ENCODE measurements at regions not wholly inside any gene's neighbourhood (a gene's known extent, or its start where the extent isn't known, plus 50 kb on each side); places are given as distances from the start of the nearest gene placed in this dataset.

DNA sequence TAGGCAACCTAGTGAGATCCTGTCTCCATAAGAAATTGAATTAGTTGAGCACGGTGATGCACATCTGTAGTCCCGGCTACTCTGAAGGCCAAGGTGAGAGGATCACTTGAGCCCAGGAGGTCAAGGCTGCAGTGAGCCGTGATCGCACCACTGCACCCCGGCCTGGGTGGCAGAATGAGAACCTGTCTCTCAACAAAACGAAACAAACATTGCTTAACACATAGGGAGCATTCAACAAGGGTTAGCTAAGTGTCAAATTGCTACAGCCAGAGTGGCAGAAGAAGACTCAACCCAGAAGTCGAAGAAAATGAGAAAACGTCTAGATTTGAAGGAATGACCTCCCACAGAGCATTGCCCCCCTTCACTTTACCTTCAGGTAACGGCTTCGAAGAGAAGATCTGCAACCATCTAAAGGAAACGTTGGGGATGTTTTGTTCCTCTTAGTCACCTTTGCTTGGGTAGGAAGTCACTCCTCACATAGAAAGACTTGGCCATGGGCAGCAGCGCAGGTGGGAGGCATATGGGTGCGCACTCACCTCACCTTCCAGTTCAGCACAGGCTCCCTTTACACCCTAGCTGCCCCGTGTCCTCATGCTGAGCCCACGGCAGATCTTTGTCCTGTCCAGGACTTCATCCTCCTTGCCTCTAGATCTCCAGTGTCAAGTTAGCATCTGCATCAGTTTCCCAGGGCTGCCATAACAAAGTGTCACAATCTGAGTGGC lies 63.7 kb upstream of the SHLD1 start:
- no peaks in the 10 kb centered on the region for H3K4me1 ChIP-seq (replicated peaks in 1 of 4; ENCODE audit: control insufficient read depth in 3 of 4, insufficient read depth in 4 of 4, low read length in 3 of 4)
- no peak overlapping the region for H3K14ac ChIP-seq (ENCODE audit: insufficient read length)
- no peak overlapping the region for H2BK120ac ChIP-seq (replicated peaks; ENCODE audit: low read depth, low read length)
- H4K5ac ChIP-seq (ENCODE audit: insufficient read length, low read depth, low read length): no peak overlapping the region
- ChIA-PET CTCF (ENCODE audit: partially characterized antibody) (no interaction called here), POLR2A (ENCODE audit: partially characterized antibody) (no interaction called here)
- H3K27ac ChIP-seq (ENCODE audit: low read depth, low read length): no peak overlapping the region
- no peak overlapping the region for H2BK12ac ChIP-seq (ENCODE audit: low read depth, low read length)
- H4K20me1 ChIP-seq (replicated peaks in 1 of 2; ENCODE audit: control insufficient read depth in 1 of 2, insufficient read depth in 2 of 2, low read length in 2 of 2): no peaks in the 10 kb centered on the region
- no peak overlapping the region for H2AK5ac ChIP-seq (ENCODE audit: low read depth, low read length)
- no peak overlapping the region for H3K4ac ChIP-seq (replicated peaks; ENCODE audit: insufficient read length, low read depth, low read length)
- no peak overlapping the region for H2BK15ac ChIP-seq (ENCODE audit: low read length)
- H4K91ac ChIP-seq (replicated peaks; ENCODE audit: insufficient read length, low read length): no peak overlapping the region
- H3K56ac ChIP-seq (replicated peaks; ENCODE audit: insufficient read length, low read depth, low read length): no peak overlapping the region
- H3K9me3 ChIP-seq (ENCODE audit: insufficient read depth in 2 of 2, low read depth in 1 of 2, low read length in 1 of 2): no peaks in the 10 kb centered on the region
- no peak overlapping the region for H2BK20ac ChIP-seq (ENCODE audit: low read length)
- H3K4me2 ChIP-seq (ENCODE audit: insufficient read depth in 1 of 2, low read depth in 2 of 2, low read length in 2 of 2): no peak overlapping the region
- WGBS, 2 experiments (ENCODE audit: extremely low coverage in 1 of 2, insufficient coverage in 1 of 2, insufficient read length in 1 of 2, insufficient replicate concordance in 2 of 2, low coverage in 1 of 2, low lambda C conversion rate in 2 of 2, missing lambda C conversion rate in 1 of 2): 90% methylated on average over 15 of the region's 15 CpGs; no CpG with 5 or more reads in 1 of the 2 experiments
- no peaks in the 10 kb centered on the region for H3K23me2 ChIP-seq (ENCODE audit: low read depth, low read length)
- DNase-seq (ENCODE audit: low read depth in 1 of 2, low spot score in 2 of 2): no peak
- H3K4me3 ChIP-seq (ENCODE audit: extremely low read depth in 1 of 4, insufficient read depth in 2 of 4, low read depth in 3 of 4, low read length in 4 of 4): no peak overlapping the region
- no peaks in the 10 kb centered on the region; a peak in 1 of 7 replicates for H3K27me3 ChIP-seq (replicated peaks in 1 of 4; ENCODE audit: control insufficient read depth in 3 of 4, extremely low read depth in 1 of 4, insufficient read depth in 3 of 4, low read length in 3 of 4)
- H3K36me3 ChIP-seq (ENCODE audit: control insufficient read depth in 2 of 4, insufficient read depth in 4 of 4, low read length in 3 of 4): no peaks in the 10 kb centered on the region
- H3K79me2 ChIP-seq (ENCODE audit: control insufficient read depth in 1 of 2, insufficient read depth in 2 of 2, low read length in 2 of 2): no peaks in the 10 kb centered on the region
- H4K8ac ChIP-seq (ENCODE audit: extremely low read depth, insufficient read depth, low read length): no peak overlapping the region
- H3K18ac ChIP-seq (ENCODE audit: extremely low read depth, low read length): no peak overlapping the region
- no peak overlapping the region for H2BK5ac ChIP-seq (ENCODE audit: low read depth, low read length)
- no peak overlapping the region for H2AFZ ChIP-seq (ENCODE audit: low read length)
- H3K9ac ChIP-seq (replicated peaks in 1 of 4; ENCODE audit: extremely low read depth in 1 of 4, low read depth in 3 of 4, low read length in 3 of 4): no peak overlapping the region
- H3K23ac ChIP-seq (ENCODE audit: insufficient read length): no peak overlapping the region
- H3K79me1 ChIP-seq (ENCODE audit: low read depth, low read length): no peaks in the 10 kb centered on the region
- FAIRE-seq: no peak
- TF ChIP-seq PHF8 (conservative IDR thresholded peaks at IDR 0.05; ENCODE audit: low read depth, low read length) (no peak), RBBP5 (IDR thresholded peaks at IDR 0.05; ENCODE audit: borderline replicate concordance, low read depth, low read length) (no peak), RXRA (IDR thresholded peaks at IDR 0.05; ENCODE audit: insufficient read depth, low read depth, low read length) (no peak), CTBP2 (IDR thresholded peaks at IDR 0.05; ENCODE audit: borderline replicate concordance, insufficient read depth, insufficient read length, low read length) (no peak), BACH1 (IDR thresholded peaks at IDR 0.05; ENCODE audit: low read length) (no peak), KDM1A (IDR thresholded peaks at IDR 0.05; ENCODE audit: borderline replicate concordance, low read length) (no peak), NRF1 (IDR thresholded peaks at IDR 0.05; ENCODE audit: low read depth, low read length) (no peak), EZH2 (IDR thresholded peaks at IDR 0.05; ENCODE audit: low read depth, low read length, severe bottlenecking) (no peak), SAP30 (IDR thresholded peaks at IDR 0.05; ENCODE audit: insufficient read depth, insufficient replicate concordance, low read length) (no peak), CBX8 (IDR thresholded peaks at IDR 0.05; ENCODE audit: borderline replicate concordance, low read depth, low read length) (no peak), TAF7 (optimal IDR thresholded peaks at IDR 0.05; ENCODE audit: borderline replicate concordance, low read depth, low read length) (no peak), NANOG (IDR thresholded peaks at IDR 0.05; ENCODE audit: insufficient read depth, low read depth, low read length, poor library complexity, severe bottlenecking) (no peak), SP4 (IDR thresholded peaks at IDR 0.05; ENCODE audit: low read length) (no peak)

All from H1 (cell line).